ENCODE measurements at regions not wholly inside any gene's neighbourhood (a gene's known extent, or its start where the extent isn't known, plus 50 kb on each side); places are given as distances from the start of the nearest gene placed in this dataset.

GRCh38 chr4:104859601-104860237, 287.0 kb upstream of the TET2 start:
- CTCF ChIA-PET: interaction anchor here (0.6 kb wide), 1 partner anchor 367 kb away, joined by 3 read pairs; no protein-coding TSS in a partner anchor
- ATAC-seq (no peak), DNase-seq (no peak)
- no TSS peak for BruUV-seq (replicated peaks)
- Histone ChIP-seq H3F3A (ENCODE audit: low read length, unreplicated experiment) (no peaks in the 10 kb centered on the region), H3K9ac (ENCODE audit: low read length) (no peak overlapping the region), H3K27ac (ENCODE audit: low read length) (no peak overlapping the region), H3K79me2 (ENCODE audit: low read length) (no peaks in the 10 kb centered on the region), H2AFZ (ENCODE audit: low read length) (no peak overlapping the region), H3K4me3 (ENCODE audit: low read length) (no peak overlapping the region), H4K20me1 (ENCODE audit: low read length) (no peaks in the 10 kb centered on the region), H3K27me3 (ENCODE audit: low read length) (no peaks in the 10 kb centered on the region), H3K4me1 (ENCODE audit: insufficient read depth, low read length) (no peaks in the 10 kb centered on the region), H3K9me2 (replicated peaks; ENCODE audit: low read length) (no peaks in the 10 kb centered on the region), H3K4me2 (ENCODE audit: low read length) (no peak overlapping the region), H3K36me3 (ENCODE audit: low read depth, low read length) (no peaks in the 10 kb centered on the region), H3K9me3 (ENCODE audit: low read length) (no peaks in the 10 kb centered on the region)
- POLR2A ChIA-PET (ENCODE audit: unreplicated experiment): no interaction called here
- no peak for TF ChIP-seq CTCF (conservative IDR thresholded peaks at IDR 0.05; ENCODE audit: low read depth, low read length)
- TF ChIP-seq EZH2 (IDR thresholded peaks at IDR 0.05; ENCODE audit: low read length, unreplicated experiment): no peak
- TF ChIP-seq EZH2phosphoT487 (IDR thresholded peaks at IDR 0.05; ENCODE audit: borderline replicate concordance, low read length): no peak
- intact Hi-C loops (cut with micrococcal nuclease): loop anchor here (1.0 to 2.0 kb wide), 4 partner anchors 166 to 863 kb away; no protein-coding TSS in a partner anchor

GRCh38 chr4:104860238-104861123, 286.2 kb upstream of the TET2 start:
- H2AFZ ChIP-seq (ENCODE audit: low read length): no peak overlapping the region
- intact Hi-C loops (cut with micrococcal nuclease): loop anchor here (1.0 to 2.0 kb wide), 4 partner anchors 167 to 864 kb away; no protein-coding TSS in a partner anchor
- no peaks in the 10 kb centered on the region for H3F3A ChIP-seq (ENCODE audit: low read length, unreplicated experiment)
- peak; percentile 33 for ATAC-seq
- no peaks in the 10 kb centered on the region for H3K79me2 ChIP-seq (ENCODE audit: low read length)
- DNase-seq: peak; percentile 90
- TF ChIP-seq EZH2 (IDR thresholded peaks at IDR 0.05; ENCODE audit: low read length, unreplicated experiment) (no peak), CTCF (conservative IDR thresholded peaks at IDR 0.05; ENCODE audit: low read depth, low read length) (peak; percentile 83), EZH2phosphoT487 (IDR thresholded peaks at IDR 0.05; ENCODE audit: borderline replicate concordance, low read length) (no peak)
- no peaks in the 10 kb centered on the region for H3K27me3 ChIP-seq (ENCODE audit: low read length)
- H3K4me1 ChIP-seq (ENCODE audit: insufficient read depth, low read length): no peaks in the 10 kb centered on the region
- no peaks in the 10 kb centered on the region for H4K20me1 ChIP-seq (ENCODE audit: low read length)
- no peaks in the 10 kb centered on the region for H3K9me3 ChIP-seq (ENCODE audit: low read length)
- CTCF ChIA-PET: no interaction called here
- H3K9ac ChIP-seq (ENCODE audit: low read length): no peak overlapping the region
- H3K4me3 ChIP-seq (ENCODE audit: low read length): no peak overlapping the region
- no peak overlapping the region for H3K4me2 ChIP-seq (ENCODE audit: low read length)
- POLR2A ChIA-PET (ENCODE audit: unreplicated experiment): no interaction called here
- no peaks in the 10 kb centered on the region for H3K36me3 ChIP-seq (ENCODE audit: low read depth, low read length)
- H3K9me2 ChIP-seq (replicated peaks; ENCODE audit: low read length): no peaks in the 10 kb centered on the region
- no peak overlapping the region for H3K27ac ChIP-seq (ENCODE audit: low read length)
- no TSS peak for BruUV-seq (replicated peaks)

Data from PC-3 (cell line).